ENCODE measurements at regions not wholly inside any gene's neighbourhood (a gene's known extent, or its start where the extent isn't known, plus 50 kb on each side); places are given as distances from the start of the nearest gene placed in this dataset.

DNA sequence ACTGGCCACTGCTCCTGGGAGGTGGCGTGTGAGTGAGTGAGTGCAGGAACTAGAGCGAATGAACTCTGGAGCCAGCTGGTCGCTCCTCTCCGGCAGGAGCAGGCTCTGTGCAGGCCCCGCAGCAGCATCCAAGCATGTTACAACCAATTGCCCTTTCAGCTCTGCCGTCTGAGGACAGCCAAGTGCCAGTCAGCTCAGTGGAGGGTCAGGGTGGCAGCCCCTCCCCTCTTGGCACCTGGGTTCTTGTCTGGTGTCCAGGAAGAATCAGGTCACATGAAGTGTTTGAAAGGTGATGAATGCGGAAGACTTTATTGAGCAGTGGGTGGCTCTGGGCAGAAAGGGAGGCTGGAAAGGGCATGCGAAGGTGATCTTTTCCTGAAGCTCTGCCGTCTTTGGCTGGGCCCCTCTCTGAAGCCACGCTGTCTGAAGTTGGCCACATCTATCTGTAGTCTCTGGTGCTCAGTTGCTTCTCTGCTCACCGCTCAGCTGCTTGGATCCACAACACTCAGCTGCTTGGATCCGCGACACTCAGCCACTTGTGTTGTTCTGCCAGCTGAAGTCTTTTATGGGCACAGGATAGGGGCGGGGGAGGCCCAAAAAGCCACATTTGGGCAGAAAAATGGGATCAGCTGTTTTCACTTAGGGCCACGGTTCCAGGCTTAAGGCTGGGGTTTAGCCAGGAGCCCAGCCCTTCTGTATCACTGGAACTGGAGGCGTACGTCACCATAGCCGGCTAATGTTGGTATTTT, 139.8 kb downstream of the ADSS2 start:
- Histone ChIP-seq H3K27ac (ENCODE audit: extremely low read depth, low read depth, low read length) (no peak overlapping the region), H3K9me3 (ENCODE audit: control insufficient read depth, insufficient read depth, low read depth, low read length) (no peaks in the 10 kb centered on the region), H3K4me3 (ENCODE audit: low read depth, low read length) (no peak overlapping the region), H3K4me1 (ENCODE audit: control insufficient read depth, insufficient read depth, low read length) (no peaks in the 10 kb centered on the region), H3K36me3 (ENCODE audit: control insufficient read depth in 2 of 2, insufficient read depth in 1 of 2, low read length in 2 of 2) (no peaks in the 10 kb centered on the region)
- ChIA-PET POLR2A (no interaction called here), CTCF (interaction anchor here (0.9 to 2.9 kb wide), 3 partner anchors 10 to 13 kb away, joined by 4 to 13 read pairs (median 13); no protein-coding TSS in a partner anchor)
- TF ChIP-seq REPIN1 (tag by site-specific recombination; IDR thresholded peaks at IDR 0.05; ENCODE audit: low read depth) (no peak), ZBTB7A (tag by site-specific recombination; IDR thresholded peaks at IDR 0.05; ENCODE audit: low read depth) (no peak), PRDM1 (tag by site-specific recombination; IDR thresholded peaks at IDR 0.05) (no peak), ZNF121 (tag by site-specific recombination; IDR thresholded peaks at IDR 0.05) (no peak), ZFP37 (tag by site-specific recombination; IDR thresholded peaks at IDR 0.05) (no peak), ZIC2 (tag by site-specific recombination; IDR thresholded peaks at IDR 0.05) (no peak), ZNF785 (tag by site-specific recombination; IDR thresholded peaks at IDR 0.05) (no peak), ZFHX2 (tag by site-specific recombination; conservative IDR thresholded peaks at IDR 0.05) (no peak), ZNF560 (tag by site-specific recombination; IDR thresholded peaks at IDR 0.05; ENCODE audit: borderline replicate concordance) (no peak), ZNF266 (tag by site-specific recombination; IDR thresholded peaks at IDR 0.05; ENCODE audit: low read depth) (no peak), ZNF747 (tag by site-specific recombination; IDR thresholded peaks at IDR 0.05) (no peak), ZNF23 (tag by site-specific recombination; IDR thresholded peaks at IDR 0.05; ENCODE audit: borderline replicate concordance) (no peak)
- TF ChIP-seq, protein P1, sequence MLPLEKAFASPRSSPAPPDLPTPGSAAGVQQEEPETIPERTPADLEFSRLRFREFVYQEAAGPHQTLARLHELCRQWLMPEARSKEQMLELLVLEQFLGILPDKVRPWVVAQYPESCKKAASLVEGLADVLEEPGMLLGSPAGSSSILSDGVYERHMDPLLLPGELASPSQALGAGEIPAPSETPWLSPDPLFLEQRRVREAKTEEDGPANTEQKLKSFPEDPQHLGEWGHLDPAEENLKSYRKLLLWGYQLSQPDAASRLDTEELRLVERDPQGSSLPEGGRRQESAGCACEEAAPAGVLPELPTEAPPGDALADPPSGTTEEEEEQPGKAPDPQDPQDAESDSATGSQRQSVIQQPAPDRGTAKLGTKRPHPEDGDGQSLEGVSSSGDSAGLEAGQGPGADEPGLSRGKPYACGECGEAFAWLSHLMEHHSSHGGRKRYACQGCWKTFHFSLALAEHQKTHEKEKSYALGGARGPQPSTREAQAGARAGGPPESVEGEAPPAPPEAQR (tag by site-specific recombination; IDR thresholded peaks at IDR 0.05), result no peak
- TF ChIP-seq, protein P2, sequence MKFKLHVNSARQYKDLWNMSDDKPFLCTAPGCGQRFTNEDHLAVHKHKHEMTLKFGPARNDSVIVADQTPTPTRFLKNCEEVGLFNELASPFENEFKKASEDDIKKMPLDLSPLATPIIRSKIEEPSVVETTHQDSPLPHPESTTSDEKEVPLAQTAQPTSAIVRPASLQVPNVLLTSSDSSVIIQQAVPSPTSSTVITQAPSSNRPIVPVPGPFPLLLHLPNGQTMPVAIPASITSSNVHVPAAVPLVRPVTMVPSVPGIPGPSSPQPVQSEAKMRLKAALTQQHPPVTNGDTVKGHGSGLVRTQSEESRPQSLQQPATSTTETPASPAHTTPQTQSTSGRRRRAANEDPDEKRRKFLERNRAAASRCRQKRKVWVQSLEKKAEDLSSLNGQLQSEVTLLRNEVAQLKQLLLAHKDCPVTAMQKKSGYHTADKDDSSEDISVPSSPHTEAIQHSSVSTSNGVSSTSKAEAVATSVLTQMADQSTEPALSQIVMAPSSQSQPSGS (tag by site-specific recombination; IDR thresholded peaks at IDR 0.05; ENCODE audit: low read depth), result no peak
- TF ChIP-seq, protein P3, sequence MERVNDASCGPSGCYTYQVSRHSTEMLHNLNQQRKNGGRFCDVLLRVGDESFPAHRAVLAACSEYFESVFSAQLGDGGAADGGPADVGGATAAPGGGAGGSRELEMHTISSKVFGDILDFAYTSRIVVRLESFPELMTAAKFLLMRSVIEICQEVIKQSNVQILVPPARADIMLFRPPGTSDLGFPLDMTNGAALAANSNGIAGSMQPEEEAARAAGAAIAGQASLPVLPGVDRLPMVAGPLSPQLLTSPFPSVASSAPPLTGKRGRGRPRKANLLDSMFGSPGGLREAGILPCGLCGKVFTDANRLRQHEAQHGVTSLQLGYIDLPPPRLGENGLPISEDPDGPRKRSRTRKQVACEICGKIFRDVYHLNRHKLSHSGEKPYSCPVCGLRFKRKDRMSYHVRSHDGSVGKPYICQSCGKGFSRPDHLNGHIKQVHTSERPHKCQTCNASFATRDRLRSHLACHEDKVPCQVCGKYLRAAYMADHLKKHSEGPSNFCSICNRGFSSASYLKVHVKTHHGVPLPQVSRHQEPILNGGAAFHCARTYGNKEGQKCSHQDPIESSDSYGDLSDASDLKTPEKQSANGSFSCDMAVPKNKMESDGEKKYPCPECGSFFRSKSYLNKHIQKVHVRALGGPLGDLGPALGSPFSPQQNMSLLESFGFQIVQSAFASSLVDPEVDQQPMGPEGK (tag by site-specific recombination; IDR thresholded peaks at IDR 0.05), result no peak
- TF ChIP-seq, protein P4, sequence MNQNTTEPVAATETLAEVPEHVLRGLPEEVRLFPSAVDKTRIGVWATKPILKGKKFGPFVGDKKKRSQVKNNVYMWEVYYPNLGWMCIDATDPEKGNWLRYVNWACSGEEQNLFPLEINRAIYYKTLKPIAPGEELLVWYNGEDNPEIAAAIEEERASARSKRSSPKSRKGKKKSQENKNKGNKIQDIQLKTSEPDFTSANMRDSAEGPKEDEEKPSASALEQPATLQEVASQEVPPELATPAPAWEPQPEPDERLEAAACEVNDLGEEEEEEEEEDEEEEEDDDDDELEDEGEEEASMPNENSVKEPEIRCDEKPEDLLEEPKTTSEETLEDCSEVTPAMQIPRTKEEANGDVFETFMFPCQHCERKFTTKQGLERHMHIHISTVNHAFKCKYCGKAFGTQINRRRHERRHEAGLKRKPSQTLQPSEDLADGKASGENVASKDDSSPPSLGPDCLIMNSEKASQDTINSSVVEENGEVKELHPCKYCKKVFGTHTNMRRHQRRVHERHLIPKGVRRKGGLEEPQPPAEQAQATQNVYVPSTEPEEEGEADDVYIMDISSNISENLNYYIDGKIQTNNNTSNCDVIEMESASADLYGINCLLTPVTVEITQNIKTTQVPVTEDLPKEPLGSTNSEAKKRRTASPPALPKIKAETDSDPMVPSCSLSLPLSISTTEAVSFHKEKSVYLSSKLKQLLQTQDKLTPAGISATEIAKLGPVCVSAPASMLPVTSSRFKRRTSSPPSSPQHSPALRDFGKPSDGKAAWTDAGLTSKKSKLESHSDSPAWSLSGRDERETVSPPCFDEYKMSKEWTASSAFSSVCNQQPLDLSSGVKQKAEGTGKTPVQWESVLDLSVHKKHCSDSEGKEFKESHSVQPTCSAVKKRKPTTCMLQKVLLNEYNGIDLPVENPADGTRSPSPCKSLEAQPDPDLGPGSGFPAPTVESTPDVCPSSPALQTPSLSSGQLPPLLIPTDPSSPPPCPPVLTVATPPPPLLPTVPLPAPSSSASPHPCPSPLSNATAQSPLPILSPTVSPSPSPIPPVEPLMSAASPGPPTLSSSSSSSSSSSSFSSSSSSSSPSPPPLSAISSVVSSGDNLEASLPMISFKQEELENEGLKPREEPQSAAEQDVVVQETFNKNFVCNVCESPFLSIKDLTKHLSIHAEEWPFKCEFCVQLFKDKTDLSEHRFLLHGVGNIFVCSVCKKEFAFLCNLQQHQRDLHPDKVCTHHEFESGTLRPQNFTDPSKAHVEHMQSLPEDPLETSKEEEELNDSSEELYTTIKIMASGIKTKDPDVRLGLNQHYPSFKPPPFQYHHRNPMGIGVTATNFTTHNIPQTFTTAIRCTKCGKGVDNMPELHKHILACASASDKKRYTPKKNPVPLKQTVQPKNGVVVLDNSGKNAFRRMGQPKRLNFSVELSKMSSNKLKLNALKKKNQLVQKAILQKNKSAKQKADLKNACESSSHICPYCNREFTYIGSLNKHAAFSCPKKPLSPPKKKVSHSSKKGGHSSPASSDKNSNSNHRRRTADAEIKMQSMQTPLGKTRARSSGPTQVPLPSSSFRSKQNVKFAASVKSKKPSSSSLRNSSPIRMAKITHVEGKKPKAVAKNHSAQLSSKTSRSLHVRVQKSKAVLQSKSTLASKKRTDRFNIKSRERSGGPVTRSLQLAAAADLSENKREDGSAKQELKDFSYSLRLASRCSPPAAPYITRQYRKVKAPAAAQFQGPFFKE (tag by site-specific recombination; IDR thresholded peaks at IDR 0.05; ENCODE audit: borderline replicate concordance), result no peak
- TF ChIP-seq, protein P5, sequence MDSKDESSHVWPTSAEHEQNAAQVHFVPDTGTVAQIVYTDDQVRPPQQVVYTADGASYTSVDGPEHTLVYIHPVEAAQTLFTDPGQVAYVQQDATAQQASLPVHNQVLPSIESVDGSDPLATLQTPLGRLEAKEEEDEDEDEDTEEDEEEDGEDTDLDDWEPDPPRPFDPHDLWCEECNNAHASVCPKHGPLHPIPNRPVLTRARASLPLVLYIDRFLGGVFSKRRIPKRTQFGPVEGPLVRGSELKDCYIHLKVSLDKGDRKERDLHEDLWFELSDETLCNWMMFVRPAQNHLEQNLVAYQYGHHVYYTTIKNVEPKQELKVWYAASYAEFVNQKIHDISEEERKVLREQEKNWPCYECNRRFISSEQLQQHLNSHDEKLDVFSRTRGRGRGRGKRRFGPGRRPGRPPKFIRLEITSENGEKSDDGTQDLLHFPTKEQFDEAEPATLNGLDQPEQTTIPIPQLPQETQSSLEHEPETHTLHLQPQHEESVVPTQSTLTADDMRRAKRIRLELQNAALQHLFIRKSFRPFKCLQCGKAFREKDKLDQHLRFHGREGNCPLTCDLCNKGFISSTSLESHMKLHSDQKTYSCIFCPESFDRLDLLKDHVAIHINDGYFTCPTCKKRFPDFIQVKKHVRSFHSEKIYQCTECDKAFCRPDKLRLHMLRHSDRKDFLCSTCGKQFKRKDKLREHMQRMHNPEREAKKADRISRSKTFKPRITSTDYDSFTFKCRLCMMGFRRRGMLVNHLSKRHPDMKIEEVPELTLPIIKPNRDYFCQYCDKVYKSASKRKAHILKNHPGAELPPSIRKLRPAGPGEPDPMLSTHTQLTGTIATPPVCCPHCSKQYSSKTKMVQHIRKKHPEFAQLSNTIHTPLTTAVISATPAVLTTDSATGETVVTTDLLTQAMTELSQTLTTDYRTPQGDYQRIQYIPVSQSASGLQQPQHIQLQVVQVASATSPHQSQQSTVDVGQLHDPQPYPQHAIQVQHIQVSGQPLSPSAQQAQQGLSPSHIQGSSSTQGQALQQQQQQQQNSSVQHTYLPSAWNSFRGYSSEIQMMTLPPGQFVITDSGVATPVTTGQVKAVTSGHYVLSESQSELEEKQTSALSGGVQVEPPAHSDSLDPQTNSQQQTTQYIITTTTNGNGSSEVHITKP (tag by site-specific recombination; IDR thresholded peaks at IDR 0.05), result no peak
- TF ChIP-seq, protein P6, sequence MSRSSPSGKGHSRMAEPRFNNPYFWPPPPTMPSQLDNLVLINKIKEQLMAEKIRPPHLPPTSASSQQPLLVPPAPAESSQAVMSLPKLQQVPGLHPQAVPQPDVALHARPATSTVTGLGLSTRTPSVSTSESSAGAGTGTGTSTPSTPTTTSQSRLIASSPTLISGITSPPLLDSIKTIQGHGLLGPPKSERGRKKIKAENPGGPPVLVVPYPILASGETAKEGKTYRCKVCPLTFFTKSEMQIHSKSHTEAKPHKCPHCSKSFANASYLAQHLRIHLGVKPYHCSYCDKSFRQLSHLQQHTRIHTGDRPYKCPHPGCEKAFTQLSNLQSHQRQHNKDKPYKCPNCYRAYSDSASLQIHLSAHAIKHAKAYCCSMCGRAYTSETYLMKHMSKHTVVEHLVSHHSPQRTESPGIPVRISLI (tag by site-specific recombination; IDR thresholded peaks at IDR 0.05), result no peak
